ENCODE measurements at regions not wholly inside any gene's neighbourhood (a gene's known extent, or its start where the extent isn't known, plus 50 kb on each side); places are given as distances from the start of the nearest gene placed in this dataset.

DNA sequence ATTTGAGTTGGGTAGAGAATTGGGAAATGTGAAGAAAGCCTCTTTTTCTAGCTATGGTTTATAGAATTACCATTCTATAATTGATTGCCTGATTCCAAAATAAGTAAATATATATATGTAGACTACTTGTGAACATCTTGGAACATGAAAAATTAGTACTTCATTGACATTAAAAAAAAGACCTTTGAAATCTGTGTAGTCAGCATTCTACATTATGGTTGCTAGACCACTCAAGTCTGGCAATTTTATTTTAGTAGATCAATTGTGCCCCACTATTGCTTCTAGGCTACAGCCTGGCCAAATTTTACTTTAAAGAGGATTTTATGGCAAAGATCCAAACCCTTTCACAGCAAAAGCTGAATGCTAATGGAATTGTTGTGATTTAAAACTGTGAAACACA is 279.8 kb downstream of the IKZF2 start:
- TF ChIP-seq, protein P1, sequence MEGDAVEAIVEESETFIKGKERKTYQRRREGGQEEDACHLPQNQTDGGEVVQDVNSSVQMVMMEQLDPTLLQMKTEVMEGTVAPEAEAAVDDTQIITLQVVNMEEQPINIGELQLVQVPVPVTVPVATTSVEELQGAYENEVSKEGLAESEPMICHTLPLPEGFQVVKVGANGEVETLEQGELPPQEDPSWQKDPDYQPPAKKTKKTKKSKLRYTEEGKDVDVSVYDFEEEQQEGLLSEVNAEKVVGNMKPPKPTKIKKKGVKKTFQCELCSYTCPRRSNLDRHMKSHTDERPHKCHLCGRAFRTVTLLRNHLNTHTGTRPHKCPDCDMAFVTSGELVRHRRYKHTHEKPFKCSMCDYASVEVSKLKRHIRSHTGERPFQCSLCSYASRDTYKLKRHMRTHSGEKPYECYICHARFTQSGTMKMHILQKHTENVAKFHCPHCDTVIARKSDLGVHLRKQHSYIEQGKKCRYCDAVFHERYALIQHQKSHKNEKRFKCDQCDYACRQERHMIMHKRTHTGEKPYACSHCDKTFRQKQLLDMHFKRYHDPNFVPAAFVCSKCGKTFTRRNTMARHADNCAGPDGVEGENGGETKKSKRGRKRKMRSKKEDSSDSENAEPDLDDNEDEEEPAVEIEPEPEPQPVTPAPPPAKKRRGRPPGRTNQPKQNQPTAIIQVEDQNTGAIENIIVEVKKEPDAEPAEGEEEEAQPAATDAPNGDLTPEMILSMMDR (IDR thresholded peaks at IDR 0.05): no peak
- TF ChIP-seq POLR2A (IDR thresholded peaks at IDR 0.05; ENCODE audit: low read depth): no peak
- TF ChIP-seq POLR2AphosphoS5 (IDR thresholded peaks at IDR 0.05): no peak
- no peak for TF ChIP-seq EP300 (IDR thresholded peaks at IDR 0.05)
